Mucosa of rectum (tissue), 2 donors: ENCODE measurements at regions not wholly inside any gene's neighbourhood (a gene's known extent, or its start where the extent isn't known, plus 50 kb on each side); places are given as distances from the start of the nearest gene placed in this dataset.

Experiments
- H3K27ac ChIP-seq, 2 donors: one replicate each; pipeline ENCODE4 v1.7.0; 2013; ENCODE audit warnings: inconsistent platforms in 2 of 2, low read depth in 2 of 2, low read length in 2 of 2
- H3K27me3 ChIP-seq, 2 donors: one replicate each; pipeline ENCODE4 v1.7.0; 2013; ENCODE audit warnings: low read length in 2 of 2; ENCODE audit not compliant: control insufficient read depth in 2 of 2, insufficient read depth in 2 of 2
- H3K36me3 ChIP-seq, 2 donors: one replicate each; pipeline ENCODE4 v1.7.0; 2013; ENCODE audit warnings: low read length in 2 of 2; ENCODE audit not compliant: control insufficient read depth in 2 of 2, insufficient read depth in 2 of 2
- H3K4me1 ChIP-seq, 2 donors: one replicate each; pipeline ENCODE4 v1.7.0; 2013; ENCODE audit warnings: low read length in 2 of 2, mild to moderate bottlenecking in 1 of 2; ENCODE audit not compliant: control insufficient read depth in 2 of 2, insufficient read depth in 2 of 2
- H3K4me3 ChIP-seq, 2 donors: one replicate each; pipeline ENCODE4 v1.7.0; 2013; ENCODE audit warnings: low read length in 2 of 2
- H3K9ac ChIP-seq, 2 donors: one replicate each; pipeline ENCODE4 v1.7.0; 2013; ENCODE audit warnings: low read length in 2 of 2, low read depth in 1 of 2, mild to moderate bottlenecking in 1 of 2
- H3K9me3 ChIP-seq, 2 donors: one replicate each; pipeline ENCODE4 v1.7.0; 2013; ENCODE audit warnings: low read length in 2 of 2; ENCODE audit not compliant: control insufficient read depth in 2 of 2
- donor health status: healthy.
- donor health status: Normal muscosa, but diverticular disease.

DNA sequence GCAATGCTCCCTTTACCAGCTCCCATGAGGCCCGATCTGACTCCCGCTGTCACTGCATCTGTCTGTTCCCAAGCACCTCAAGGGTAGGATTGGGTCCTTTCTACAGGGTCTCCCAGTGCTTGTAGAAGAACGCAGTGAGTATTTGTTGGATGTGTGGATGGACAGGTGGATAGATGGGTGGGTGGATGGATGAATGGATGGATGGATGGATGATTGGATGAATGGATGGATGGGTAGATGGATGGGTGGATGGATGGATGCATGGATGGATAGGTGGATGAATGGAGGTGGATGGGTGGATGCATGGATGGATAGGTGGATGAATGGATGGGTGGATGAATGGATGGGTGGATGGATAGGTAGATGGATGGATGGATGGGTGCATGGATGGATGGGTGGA lies 91.6 kb downstream of the HS1BP3 start:
- H3K4me3 ChIP-seq: no peak overlapping the region
- no peak overlapping the region for H3K9ac ChIP-seq
- H3K9me3 ChIP-seq: no peaks in the 10 kb centered on the region

GRCh38 chr2:20560011-20560410 lies 90.9 kb downstream of the HS1BP3 start:
- Histone ChIP-seq H3K4me1 (no peaks in the 10 kb centered on the region), H3K27me3 (no peaks in the 10 kb centered on the region), H3K9ac (no peak overlapping the region), H3K9me3 (no peaks in the 10 kb centered on the region), H3K4me3 (no peak overlapping the region), H3K36me3 (no peaks in the 10 kb centered on the region), H3K27ac (no peak overlapping the region)

More for the DNA sequence above, 91.6 kb downstream of the HS1BP3 start:
- H3K36me3 ChIP-seq: no peaks in the 10 kb centered on the region
- H3K27me3 ChIP-seq: no peaks in the 10 kb centered on the region
- no peak overlapping the region for H3K27ac ChIP-seq
- H3K4me1 ChIP-seq: no peaks in the 10 kb centered on the region

- no peak overlapping the region for H3K4me3 ChIP-seq
- H3K36me3 ChIP-seq: no peaks in the 10 kb centered on the region
- H3K27me3 ChIP-seq: no peaks in the 10 kb centered on the region
- no peaks in the 10 kb centered on the region for H3K9me3 ChIP-seq
- no peak overlapping the region for H3K27ac ChIP-seq
- no peak overlapping the region for H3K9ac ChIP-seq
- H3K4me1 ChIP-seq: no peaks in the 10 kb centered on the region
Observed at GRCh38 chr2:20560891-20561636, 89.8 kb downstream of the HS1BP3 start.

GRCh38 chr2:20561637-20562454 lies 89.1 kb downstream of the HS1BP3 start:
- Histone ChIP-seq H3K27ac (no peak overlapping the region), H3K9ac (no peak overlapping the region), H3K36me3 (no peaks in the 10 kb centered on the region), H3K27me3 (no peaks in the 10 kb centered on the region), H3K4me1 (no peaks in the 10 kb centered on the region), H3K4me3 (no peak overlapping the region), H3K9me3 (no peaks in the 10 kb centered on the region)

DNA sequence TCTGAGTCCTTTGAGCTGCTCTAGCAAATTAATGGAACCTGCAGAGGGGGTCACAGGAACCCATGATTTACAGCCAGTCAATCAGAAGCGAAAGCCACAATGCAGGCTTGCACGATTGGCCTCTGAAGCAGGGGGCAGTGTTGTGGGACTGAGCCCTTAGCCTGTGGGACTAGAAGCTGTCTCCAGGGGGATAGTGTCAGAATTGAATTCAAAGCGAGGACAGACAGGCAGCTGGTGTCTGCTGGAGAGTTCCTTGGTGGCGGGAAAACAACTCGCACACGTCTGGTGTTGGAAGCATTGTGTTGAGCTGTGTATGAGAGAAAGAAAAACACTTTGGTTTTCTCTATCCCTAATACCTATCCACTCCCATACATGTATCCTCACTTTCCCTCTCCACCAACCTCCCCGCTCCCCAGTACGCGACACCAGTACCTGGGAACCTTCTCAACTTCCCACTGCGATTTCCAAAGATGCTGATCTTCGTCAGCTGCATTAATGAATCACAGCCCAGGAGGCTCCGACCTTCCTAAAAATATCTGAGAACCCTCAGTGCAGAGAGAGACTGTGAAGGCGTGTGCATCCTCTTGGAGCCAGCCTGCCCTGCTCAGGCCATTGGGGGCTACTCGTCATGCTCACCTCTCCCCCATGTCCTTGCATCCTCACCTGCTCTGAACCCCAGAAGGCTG lies 88.2 kb downstream of the HS1BP3 start:
- H3K4me1 ChIP-seq: no peaks in the 10 kb centered on the region
- no peaks in the 10 kb centered on the region for H3K27me3 ChIP-seq
- H3K4me3 ChIP-seq: no peak overlapping the region
- no peak overlapping the region for H3K9ac ChIP-seq
- H3K27ac ChIP-seq: no peak overlapping the region
- H3K36me3 ChIP-seq: no peaks in the 10 kb centered on the region
- no peaks in the 10 kb centered on the region for H3K9me3 ChIP-seq

DNA sequence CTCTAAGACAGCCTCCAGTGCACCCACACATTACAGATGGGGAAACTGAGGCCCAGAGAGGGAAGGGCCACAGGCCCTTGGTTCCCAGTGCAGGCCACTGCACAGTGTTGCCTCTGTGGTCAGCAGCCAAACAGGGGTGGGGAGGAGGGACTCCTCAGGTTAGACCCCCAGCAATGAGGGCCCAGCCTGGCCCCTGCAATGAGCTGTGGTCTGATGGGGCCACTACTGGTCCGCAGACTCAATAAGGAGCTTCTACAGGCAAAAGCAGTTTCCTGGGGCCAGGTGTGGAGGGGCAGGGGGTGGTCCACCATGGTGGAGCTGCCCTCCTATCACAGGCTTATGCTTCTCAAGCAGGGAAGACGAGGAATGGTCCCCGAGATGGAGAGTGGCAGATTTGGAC lies 87.6 kb downstream of the HS1BP3 start:
- Histone ChIP-seq H3K9ac (no peak overlapping the region), H3K9me3 (no peaks in the 10 kb centered on the region), H3K4me1 (no peaks in the 10 kb centered on the region)

GRCh38 chr2:20563833-20564232 lies 87.1 kb downstream of the HS1BP3 start:
- Histone ChIP-seq H3K27me3 (no peaks in the 10 kb centered on the region), H3K4me3 (no peak overlapping the region), H3K9ac (no peak overlapping the region), H3K4me1 (no peaks in the 10 kb centered on the region), H3K36me3 (no peaks in the 10 kb centered on the region), H3K27ac (no peak overlapping the region), H3K9me3 (no peaks in the 10 kb centered on the region)

More for the DNA sequence above, 87.6 kb downstream of the HS1BP3 start:
- Histone ChIP-seq H3K4me3 (no peak overlapping the region), H3K27me3 (no peaks in the 10 kb centered on the region), H3K27ac (no peak overlapping the region), H3K36me3 (no peaks in the 10 kb centered on the region)

GRCh38 chr2:20565101-20565622 lies 85.7 kb downstream of the HS1BP3 start:
- no peak overlapping the region for H3K27ac ChIP-seq
- no peaks in the 10 kb centered on the region for H3K4me1 ChIP-seq
- H3K36me3 ChIP-seq: no peaks in the 10 kb centered on the region
- H3K9ac ChIP-seq: no peak overlapping the region
- H3K4me3 ChIP-seq: no peak overlapping the region
- H3K9me3 ChIP-seq: no peaks in the 10 kb centered on the region
- H3K27me3 ChIP-seq: no peaks in the 10 kb centered on the region

DNA sequence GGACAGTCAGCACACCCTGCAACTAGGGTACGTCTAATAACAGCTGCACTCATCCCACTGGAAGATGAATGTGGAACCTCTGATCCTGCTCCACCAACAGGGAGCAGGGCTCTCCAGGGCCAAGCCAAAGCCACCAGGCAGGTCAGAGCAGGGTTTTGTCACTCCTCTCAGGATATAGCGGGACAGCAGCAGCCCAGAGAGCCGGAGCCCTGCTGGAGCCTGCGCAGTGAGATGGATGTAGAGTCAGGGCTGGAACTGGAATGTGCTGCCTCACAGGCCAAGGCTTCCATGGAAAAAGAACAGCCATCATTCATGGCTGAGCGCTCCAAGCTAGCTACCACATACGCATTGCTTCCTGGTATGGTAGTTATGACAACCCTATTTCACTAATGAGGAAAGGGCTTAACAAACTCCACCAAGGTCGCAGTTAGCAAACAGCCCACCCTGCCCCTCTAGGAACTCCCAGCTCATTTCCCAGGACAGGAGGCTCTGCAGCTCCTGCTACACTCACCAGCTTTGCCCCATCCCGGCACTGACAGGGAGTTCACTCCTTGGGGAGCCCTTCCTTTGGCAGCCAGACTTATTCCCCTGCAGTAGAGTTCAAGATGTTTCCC lies 85.2 kb downstream of the HS1BP3 start:
- Histone ChIP-seq H3K4me3 (no peak overlapping the region), H3K9ac (no peak overlapping the region), H3K27me3 (no peaks in the 10 kb centered on the region), H3K36me3 (no peaks in the 10 kb centered on the region), H3K4me1 (no peaks in the 10 kb centered on the region), H3K27ac (no peak overlapping the region), H3K9me3 (no peaks in the 10 kb centered on the region)
